GM12878 (cell line): ENCODE measurements at regions not wholly inside any gene's neighbourhood (a gene's known extent, or its start where the extent isn't known, plus 50 kb on each side); places are given as distances from the start of the nearest gene placed in this dataset.

ENCODE experiments used
- ATAC-seq: fragments of 200-7000 bp; cut with Tn5 transposase; 3 replicates; pipeline ENCODE4 v1.9.1; 2020; ENCODE audit warnings: mild to moderate bottlenecking, moderate library complexity
- BruUV-seq: library from RNA; stranded (reverse); fragments of 400-500 nt; replicated peaks from 2 replicates; lab custom pipeline; 2021; lab: Mats Ljungman, UMichigan
- CTCF ChIA-PET: fragments of 300-600 bp; sonication (Branson Sonifier 250); formaldehyde crosslinking; extraction: SDS; loops from one replicate; lab custom pipeline; 2021; ENCODE audit warnings: inconsistent platforms; lab: Yijun Ruan, JAX
- POLR2A ChIA-PET: fragments of 350-600 bp; formaldehyde crosslinking; extraction: SDS; loops from one replicate; lab custom pipeline; 2021; ENCODE audit warnings: inconsistent platforms; lab: Charles Lee
- RAD21 ChIA-PET: fragments of 300-600 bp; sonication (Branson Sonifier 250); formaldehyde crosslinking; loops from one replicate; lab custom pipeline; 2023; ENCODE audit warnings: antibody characterized with exemption; ENCODE audit not compliant: unreplicated experiment; lab: Charles Lee
- SMC1A ChIA-PET: fragments of 300-600 bp; sonication (Branson Sonifier 250); formaldehyde crosslinking; loops from one replicate; lab custom pipeline; 2023; ENCODE audit not compliant: unreplicated experiment, uncharacterized antibody; lab: Charles Lee
- DNase-seq: peaks from one replicate; pipeline ENCODE4 v3.0.0-alpha.2; 2011; ENCODE audit warnings: low read depth, low spot score
- FAIRE-seq: peaks from 3 replicates; lab custom pipeline; 2011; peaks lifted over from hg19 to GRCh38; lab: Jason Lieb, UNC
- H2AFZ ChIP-seq: 2 replicates; pipeline ENCODE4 v1.6.0; 2011; ENCODE audit warnings: low read depth, low read length, control low read depth; ENCODE audit not compliant: control insufficient read depth
- H3K27ac ChIP-seq: 2 replicates; pipeline ENCODE4 v1.5.1; 2011; ENCODE audit warnings: control low read depth; ENCODE audit not compliant: control insufficient read depth, insufficient read depth
- H3K27me3 ChIP-seq, 2 experiments: replicated peaks in 1 of 2; 2 replicates each; pipeline versions ENCODE4 v1.6.0 to v1.6.1; 2011; ENCODE audit warnings: low read length in 1 of 2; ENCODE audit not compliant: control insufficient read depth in 2 of 2, insufficient read depth in 2 of 2
- H3K36me3 ChIP-seq, 2 experiments: 2 replicates each; pipeline ENCODE4 v1.5.1; 2011; ENCODE audit warnings: low read length in 1 of 2; ENCODE audit not compliant: control insufficient read depth in 2 of 2, insufficient read depth in 2 of 2
- H3K4me1 ChIP-seq: 2 replicates; pipeline ENCODE4 v1.6.1; 2011; ENCODE audit warnings: mild to moderate bottlenecking, low read length, moderate library complexity, mixed read lengths; ENCODE audit not compliant: control insufficient read depth, insufficient read depth
- H3K4me2 ChIP-seq: 2 replicates; pipeline ENCODE4 v1.6.0; 2011; ENCODE audit warnings: control low read depth; ENCODE audit not compliant: control insufficient read depth, insufficient read depth
- H3K4me3 ChIP-seq: fragments of 200-600 bp; sonication (generic); 2 replicates; pipeline ENCODE4 v1.5.1; 2016
- H3K79me2 ChIP-seq: 2 replicates; pipeline ENCODE4 v1.6.0; 2011; ENCODE audit warnings: low read length; ENCODE audit not compliant: control insufficient read depth, insufficient read depth
- H3K9ac ChIP-seq: 2 replicates; pipeline ENCODE4 v1.8.0; 2011; ENCODE audit warnings: low read length, control low read depth, mixed read lengths; ENCODE audit not compliant: control insufficient read depth, insufficient read depth
- H3K9me3 ChIP-seq: replicated peaks from 3 replicates; pipeline ENCODE4 v1.5.1; 2011; ENCODE audit warnings: mild to moderate bottlenecking, low read length; ENCODE audit not compliant: control insufficient read depth, insufficient read depth
- H4K20me1 ChIP-seq: 2 replicates; pipeline ENCODE4 v1.6.0; 2011; ENCODE audit not compliant: control insufficient read depth, insufficient read depth
- ATF7 ChIP-seq: fragments of 450-650 bp; IDR thresholded peaks from 2 replicates; pipeline ENCODE4 v1.6.1; 2016; ENCODE audit warnings: low read depth, mild to moderate bottlenecking
- BACH1 ChIP-seq: fragments of 450-650 bp; IDR thresholded peaks from 2 replicates; pipeline ENCODE4 v1.6.1; 2017; ENCODE audit warnings: mild to moderate bottlenecking, borderline replicate concordance
- ETV6 ChIP-seq, 2 experiments: fragments of 450-650 bp in 1 of 2; IDR thresholded peaks in 1 of 2; conservative IDR thresholded peaks in 1 of 2; 2 replicates each; pipeline ENCODE4 v1.6.1; 2014; ENCODE audit warnings: antibody characterized with exemption in 1 of 2, borderline replicate concordance in 1 of 2, low read depth in 1 of 2, mild to moderate bottlenecking in 1 of 2, moderate library complexity in 1 of 2
- EZH2 ChIP-seq: IDR thresholded peaks from 2 replicates; pipeline ENCODE4 v1.6.1; 2012; ENCODE audit warnings: low read depth, mild to moderate bottlenecking, control low read depth, inconsistent platforms, low read length, borderline replicate concordance; ENCODE audit not compliant: control insufficient read depth
- FOS ChIP-seq: IDR thresholded peaks from 3 replicates; pipeline ENCODE4 v1.6.1; 2011; ENCODE audit warnings: borderline replicate concordance; ENCODE audit not compliant: insufficient read length; ENCODE audit errors: extremely low read depth
- GATAD2B ChIP-seq: fragments of 450-650 bp; conservative IDR thresholded peaks from 2 replicates; pipeline ENCODE4 v1.6.1; 2017; ENCODE audit warnings: low read depth, mild to moderate bottlenecking, moderate library complexity
- KDM1A ChIP-seq: fragments of 200-600 bp; sonication (generic); IDR thresholded peaks from 2 replicates; pipeline ENCODE4 v1.6.1; 2016; ENCODE audit warnings: borderline replicate concordance
- LARP7 ChIP-seq: fragments of 450-650 bp; IDR thresholded peaks from 2 replicates; pipeline ENCODE4 v1.6.1; 2017; ENCODE audit warnings: mild to moderate bottlenecking
- MEF2B ChIP-seq: fragments of 450-650 bp; IDR thresholded peaks from 2 replicates; pipeline ENCODE4 v1.6.1; 2018; ENCODE audit warnings: mild to moderate bottlenecking, moderate library complexity; ENCODE audit not compliant: partially characterized antibody, poor library complexity, severe bottlenecking
- NR2C1 ChIP-seq: fragments of 450-650 bp; IDR thresholded peaks from 2 replicates; pipeline ENCODE4 v1.6.1; 2017; ENCODE audit warnings: antibody characterized with exemption, mild to moderate bottlenecking, moderate library complexity
- POLR2A ChIP-seq: IDR thresholded peaks from 2 replicates; pipeline ENCODE4 v1.6.1; 2011; ENCODE audit warnings: low read depth, mild to moderate bottlenecking, low read length
- POLR2AphosphoS2 ChIP-seq: IDR thresholded peaks from 2 replicates; pipeline ENCODE4 v1.6.1; 2011; ENCODE audit warnings: low read depth, mild to moderate bottlenecking, low read length, improper control_type of control experiment, moderate library complexity
- SPI1 ChIP-seq: IDR thresholded peaks from 2 replicates; pipeline ENCODE4 v1.6.1; 2011; ENCODE audit warnings: low read depth, mild to moderate bottlenecking, low read length, moderate library complexity, borderline replicate concordance; ENCODE audit not compliant: insufficient read depth
- STAT3 ChIP-seq: IDR thresholded peaks from 2 replicates; pipeline ENCODE4 v1.6.1; 2011; ENCODE audit warnings: low read depth, low read length, improper control_type of control experiment
- SUPT20H ChIP-seq: IDR thresholded peaks from 2 replicates; pipeline ENCODE4 v1.6.1; 2011; ENCODE audit warnings: low read depth, mild to moderate bottlenecking, low read length, moderate library complexity, borderline replicate concordance; ENCODE audit not compliant: control insufficient read depth
- TCF3 ChIP-seq: IDR thresholded peaks from 2 replicates; pipeline ENCODE4 v1.6.1; 2012; ENCODE audit warnings: low read depth, mild to moderate bottlenecking, low read length, borderline replicate concordance; ENCODE audit not compliant: insufficient read depth
- ZBTB33 ChIP-seq: fragments of 450-650 bp; IDR thresholded peaks from 2 replicates; pipeline ENCODE4 v1.6.1; 2017; ENCODE audit warnings: mild to moderate bottlenecking
- ZNF687 ChIP-seq: fragments of 450-650 bp; IDR thresholded peaks from 2 replicates; pipeline ENCODE4 v1.6.1; 2017; ENCODE audit warnings: mild to moderate bottlenecking, moderate library complexity
- WGBS: methylation state at CpG from one replicate; pipeline ENCODE4 v1.1.6; 2016; ENCODE audit warnings: low lambda C conversion rate; ENCODE audit not compliant: insufficient replicate concordance, insufficient coverage; ENCODE audit errors: missing lambda C conversion rate; 5-methylcytosine and 5-hydroxymethylcytosine counted together
- in situ Hi-C: fragments of 300-500 bp; cut with MboI; formaldehyde crosslinking; loops from 9 replicates; pipeline ENCODE4 v1.14.3; 2018; ENCODE audit warnings: mixed read lengths
- intact Hi-C: fragments of 100-400 bp; cut with micrococcal nuclease; formaldehyde crosslinking; loops from one replicate; pipeline ENCODE4 v1.14.2; 2022; ENCODE audit not compliant: unreplicated experiment

DNA sequence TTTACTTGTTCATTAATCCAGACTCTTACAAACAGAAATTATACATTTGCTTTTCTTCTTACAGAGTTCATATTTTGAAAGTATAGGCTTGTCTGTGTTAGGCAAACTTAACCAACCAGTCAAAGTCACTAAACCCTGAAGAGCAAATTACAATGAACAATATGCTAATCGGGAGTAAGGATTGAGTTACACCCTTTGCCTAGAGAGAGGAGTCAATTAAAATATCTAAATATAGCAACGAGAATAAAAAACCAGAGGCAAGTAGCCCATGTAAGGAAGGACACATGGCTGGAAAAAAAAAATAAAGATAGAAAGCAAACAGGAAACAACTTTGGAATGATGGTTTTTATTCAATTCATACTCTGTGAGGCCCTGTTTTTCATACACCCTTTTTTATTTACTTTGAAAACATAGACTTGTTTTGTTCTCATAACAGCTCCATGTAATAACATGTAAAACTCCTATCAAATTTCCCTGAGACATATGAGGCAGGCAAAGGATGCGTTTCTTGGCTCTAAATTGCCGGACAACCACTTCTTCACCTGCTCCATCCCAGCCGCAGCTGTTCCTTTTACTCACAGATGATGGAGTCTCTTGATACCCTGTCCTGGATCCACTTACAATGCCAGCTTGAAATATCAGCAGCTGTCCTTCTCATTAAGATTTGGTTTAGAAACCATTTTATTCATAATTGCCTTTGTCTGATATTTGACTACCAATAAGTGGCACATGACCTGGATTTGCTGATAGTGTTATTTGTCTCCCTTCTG is 767.7 kb upstream of the GCFC2 start:
- CTCF ChIA-PET = no interaction called here
- RAD21 ChIA-PET = no interaction called here
- in situ Hi-C loops = no loop called here
- TF ChIP-seq POLR2AphosphoS2 = no peak
- no peak for TF ChIP-seq ETV6 (conservative IDR thresholded peaks at IDR 0.05 in 1 of 2, IDR thresholded peaks at IDR 0.05 in 1 of 2; ENCODE audit: borderline replicate concordance in 1 of 2, low read depth in 1 of 2)
- TF ChIP-seq STAT3 = no peak
- no peak for TF ChIP-seq GATAD2B
- TF ChIP-seq ZNF687 = no peak
- TF ChIP-seq FOS = no peak
- TF ChIP-seq KDM1A = no peak
- no peak for TF ChIP-seq LARP7
- TF ChIP-seq MEF2B = no peak
- TF ChIP-seq ZBTB33 = no peak
- no peak for TF ChIP-seq TCF3
- TF ChIP-seq BACH1 = no peak
- TF ChIP-seq SPI1 = no peak
- TF ChIP-seq EZH2 = no peak
- no peak for TF ChIP-seq SUPT20H
- TF ChIP-seq ATF7 = no peak
- TF ChIP-seq POLR2A = no peak
- TF ChIP-seq NR2C1 = no peak

More for the DNA sequence above, 767.7 kb upstream of the GCFC2 start:
- ChIA-PET POLR2A (no interaction called here), SMC1A (no interaction called here)
- Histone ChIP-seq H3K4me1 (no peaks in the 10 kb centered on the region), H3K9me3 (no peaks in the 10 kb centered on the region), H3K79me2 (no peaks in the 10 kb centered on the region), H2AFZ (no peak overlapping the region), H3K27me3 (no peaks in the 10 kb centered on the region), H3K36me3 (no peaks in the 10 kb centered on the region), H3K4me2 (no peak overlapping the region), H3K4me3 (no peak overlapping the region), H4K20me1 (no peaks in the 10 kb centered on the region), H3K9ac (no peak overlapping the region), H3K27ac (no peak overlapping the region)
- DNase-seq (no peak), FAIRE-seq (no peak), ATAC-seq (no peak)
- 34% methylated on average over 5 of the region's 5 CpGs for WGBS
- intact Hi-C loops = no loop called here
- no TSS peak for BruUV-seq
